ENCODE measurements at regions not wholly inside any gene's neighbourhood (a gene's known extent, or its start where the extent isn't known, plus 50 kb on each side); places are given as distances from the start of the nearest gene placed in this dataset.
"Not testable (repeated sequence)": the region's sequence is repeated elsewhere in the genome, so short reads cannot be mapped to it uniquely, and the experiment has no call there.

- no peak for DNase-seq
Measured at GRCh38 chr3:6449099-6449498, 411.8 kb upstream of the GRM7 start.

- no peak for DNase-seq
Measured at GRCh38 chr3:6452974-6453373, 407.9 kb upstream of the GRM7 start.

GRCh38 chr3:6455031-6455430 is 405.9 kb upstream of the GRM7 start:
- DNase-seq: no peak

- DNase-seq: no peak
Measured at GRCh38 chr3:6467186-6467585, 393.7 kb upstream of the GRM7 start.

GRCh38 chr3:6468589-6468988 is 392.3 kb upstream of the GRM7 start:
- no peak for DNase-seq

- DNase-seq: no peak
Measured at GRCh38 chr3:6471744-6472143, 389.2 kb upstream of the GRM7 start.

- DNase-seq: not testable (repeated sequence)
Measured at GRCh38 chr3:6490487-6491327, 370.2 kb upstream of the GRM7 start.

- DNase-seq: no peak
Measured at GRCh38 chr3:6491768-6492167, 369.1 kb upstream of the GRM7 start.

- no peak for DNase-seq
Measured at GRCh38 chr3:6492306-6492705, 368.6 kb upstream of the GRM7 start.

- DNase-seq: not testable (repeated sequence)
Measured at GRCh38 chr3:6498944-6499343, 362.0 kb upstream of the GRM7 start.

- DNase-seq: no peak
Measured at GRCh38 chr3:6504347-6504746, 356.6 kb upstream of the GRM7 start.

- DNase-seq: no peak
Measured at GRCh38 chr3:6504834-6505233, 356.1 kb upstream of the GRM7 start.

GRCh38 chr3:6508410-6508759 is 352.5 kb upstream of the GRM7 start:
- no peak for DNase-seq

- DNase-seq: no peak
Measured at GRCh38 chr3:6509576-6509975, 351.3 kb upstream of the GRM7 start.

- DNase-seq: no peak
Measured at GRCh38 chr3:6510713-6511112, 350.2 kb upstream of the GRM7 start.

- DNase-seq: no peak
Measured at GRCh38 chr3:6512172-6512800, 348.6 kb upstream of the GRM7 start.

- no peak for DNase-seq
Measured at GRCh38 chr3:6516143-6516542, 344.8 kb upstream of the GRM7 start.

- no peak for DNase-seq
Measured at GRCh38 chr3:6516694-6517093, 344.2 kb upstream of the GRM7 start.

- no peak for DNase-seq
Measured at GRCh38 chr3:6518709-6519345, 342.1 kb upstream of the GRM7 start.

GRCh38 chr3:6521369-6522113 is 339.4 kb upstream of the GRM7 start:
- DNase-seq: no peak

GRCh38 chr3:6522191-6522590 is 338.7 kb upstream of the GRM7 start:
- no peak for DNase-seq

- DNase-seq: no peak
Measured at GRCh38 chr3:6523043-6523442, 337.9 kb upstream of the GRM7 start.

- DNase-seq: no peak
Measured at GRCh38 chr3:6524479-6524878, 336.4 kb upstream of the GRM7 start.

All from effector CD4-positive, alpha-beta T cell (primary cell).